GF-D8 (cell line): ENCODE measurements at regions not wholly inside any gene's neighbourhood (a gene's known extent, or its start where the extent isn't known, plus 50 kb on each side); places are given as distances from the start of the nearest gene placed in this dataset.
"Not testable (repeated sequence)": the region's sequence is repeated elsewhere in the genome, so short reads cannot be mapped to it uniquely, and the experiment has no call there.

ENCODE experiments used
- DNase-seq: peaks from one replicate; lab custom pipeline; 2025; lab: John Stamatoyannopoulos, UW

DNA sequence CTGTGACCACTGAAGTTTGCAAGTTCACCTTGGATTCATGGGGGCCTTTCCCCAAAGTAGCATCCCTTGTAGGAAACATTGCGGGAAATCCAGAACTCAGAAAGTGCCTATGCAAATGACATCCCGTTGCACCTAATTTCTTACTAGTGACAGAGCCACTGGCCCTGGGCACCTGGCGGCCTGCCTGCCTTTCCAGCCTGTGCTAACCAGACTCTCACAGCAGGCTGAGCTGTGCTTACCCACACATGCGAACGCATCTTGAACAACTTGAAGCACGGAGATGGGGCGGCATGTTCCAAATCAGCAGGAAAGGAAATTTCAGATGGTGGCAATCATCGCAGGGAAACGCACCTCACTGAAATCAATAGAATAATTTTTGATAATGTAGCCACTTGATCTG lies 405.8 kb downstream of the TMEM182 start:
- no peak for DNase-seq

DNA sequence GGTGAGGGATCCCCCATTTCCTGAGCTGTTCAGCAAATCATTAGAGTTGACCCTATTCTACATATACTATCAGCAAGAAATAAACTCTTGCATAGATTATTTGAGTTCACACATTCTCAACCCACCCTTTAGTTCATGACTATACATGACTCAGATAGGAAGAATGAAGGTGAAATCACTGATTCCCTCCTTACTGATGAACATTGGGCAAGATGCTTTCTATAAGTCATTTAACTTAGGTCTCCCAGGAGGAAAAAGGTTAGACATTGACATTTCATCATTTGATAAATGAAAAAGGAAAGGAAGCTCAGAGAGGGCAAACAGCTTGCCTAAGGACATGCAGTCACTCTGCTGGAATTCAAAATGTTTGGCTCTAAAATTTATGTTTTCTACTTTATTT lies 408.0 kb downstream of the TMEM182 start:
- DNase-seq = no peak

DNA sequence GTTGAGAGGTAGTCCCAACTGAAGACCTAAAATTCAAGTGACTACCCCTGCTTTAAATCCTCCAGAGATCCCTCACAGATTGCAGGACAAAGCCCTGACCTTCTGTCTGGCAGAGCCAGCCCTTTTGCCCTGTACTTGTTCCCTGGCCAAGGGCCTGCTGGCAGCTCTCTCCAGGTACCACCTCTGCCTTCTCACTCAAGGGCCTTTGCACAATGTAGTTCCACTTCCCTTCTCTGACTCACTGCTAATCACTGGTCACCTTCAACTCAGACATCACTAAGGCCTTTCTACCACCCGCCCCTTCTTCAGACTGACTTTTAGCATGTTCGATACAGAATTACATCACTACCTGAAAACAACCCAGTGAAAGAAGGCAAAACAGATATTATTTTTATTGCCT lies 411.0 kb downstream of the TMEM182 start:
- DNase-seq = no peak

DNA sequence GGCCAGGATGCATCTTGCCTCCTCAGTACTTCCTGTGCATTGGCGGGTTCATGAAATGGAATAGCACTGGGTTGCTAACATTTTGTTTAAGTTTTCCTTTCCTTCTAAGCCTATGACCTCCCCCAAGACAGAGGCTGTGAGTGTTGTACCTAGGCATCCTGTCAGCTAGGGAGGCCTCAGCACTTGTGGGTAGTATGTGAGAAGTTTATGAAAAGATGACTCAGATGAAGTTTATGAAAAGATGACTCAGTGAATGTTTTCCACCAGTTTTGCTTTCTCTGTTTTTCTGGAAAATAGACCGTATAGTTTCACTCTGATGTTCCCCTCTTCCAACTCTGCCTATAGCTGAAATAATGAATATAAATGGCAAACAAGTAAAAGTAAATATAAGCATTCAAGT lies 412.9 kb downstream of the TMEM182 start:
- no peak for DNase-seq

GRCh38 chr2:103176294-103176915 lies 414.6 kb downstream of the TMEM182 start:
- no peak for DNase-seq

DNA sequence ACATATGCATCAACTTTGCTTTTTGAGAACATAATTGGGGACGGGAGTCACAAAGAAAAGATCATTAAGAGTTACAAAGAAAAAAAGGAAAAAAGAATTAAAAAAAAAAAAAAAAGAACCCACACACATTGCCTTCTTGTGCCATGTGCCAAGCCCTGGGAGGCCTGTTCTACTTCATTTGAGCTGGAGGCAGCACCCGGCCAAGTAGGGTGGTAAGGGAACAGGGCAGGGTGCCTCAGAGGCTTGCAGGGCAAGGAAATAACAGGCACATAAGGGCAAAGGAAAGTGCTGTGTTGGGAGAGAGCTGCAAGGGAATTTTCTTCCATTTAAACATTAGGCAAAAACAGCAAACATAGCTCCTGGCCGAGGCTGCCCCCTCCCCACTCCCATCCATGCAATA lies 418.0 kb downstream of the TMEM182 start:
- no peak for DNase-seq

- DNase-seq = no peak
These were observed 421.2 kb downstream of the TMEM182 start for GRCh38 chr2:103183061-103183460.

DNA sequence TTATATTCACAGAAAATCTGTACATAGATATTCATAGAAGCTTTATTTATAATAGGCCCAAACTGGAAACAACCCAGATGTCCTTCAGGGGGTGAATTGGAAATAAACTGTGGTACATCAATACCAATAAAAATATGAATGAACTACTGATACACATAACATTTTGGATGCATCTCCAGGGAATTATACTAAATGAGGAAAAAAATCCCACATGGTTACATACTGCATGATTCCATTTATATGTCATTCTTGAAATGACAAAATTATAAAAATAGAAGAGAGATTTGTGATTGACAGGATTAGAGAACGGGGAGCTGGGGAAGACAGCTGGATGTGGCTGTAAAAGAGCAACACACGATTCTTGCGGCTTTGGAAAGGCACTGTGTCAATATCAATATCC lies 435.0 kb downstream of the TMEM182 start:
- no peak for DNase-seq

GRCh38 chr2:103200774-103201173 lies 438.9 kb downstream of the TMEM182 start:
- not testable (repeated sequence) for DNase-seq

DNA sequence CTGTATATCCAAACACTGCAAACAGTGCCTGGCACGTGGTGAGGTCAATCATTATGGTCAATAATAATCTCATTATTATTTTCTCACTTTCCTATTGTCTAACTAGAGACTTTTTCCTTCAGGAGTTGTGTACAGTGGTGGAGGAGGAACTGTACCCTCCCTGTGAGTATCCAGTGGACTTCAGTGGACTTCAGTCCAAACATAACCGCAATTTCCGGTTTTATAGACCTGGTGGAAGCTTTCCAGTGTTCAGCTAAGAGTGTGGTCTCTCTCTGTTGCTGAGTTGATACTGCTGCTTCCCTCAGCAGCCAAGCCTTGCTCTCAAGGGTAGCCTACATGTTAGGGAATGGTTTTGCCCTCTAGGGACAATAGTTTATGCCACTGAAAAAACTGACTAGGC lies 447.1 kb downstream of the TMEM182 start:
- no peak for DNase-seq

DNA sequence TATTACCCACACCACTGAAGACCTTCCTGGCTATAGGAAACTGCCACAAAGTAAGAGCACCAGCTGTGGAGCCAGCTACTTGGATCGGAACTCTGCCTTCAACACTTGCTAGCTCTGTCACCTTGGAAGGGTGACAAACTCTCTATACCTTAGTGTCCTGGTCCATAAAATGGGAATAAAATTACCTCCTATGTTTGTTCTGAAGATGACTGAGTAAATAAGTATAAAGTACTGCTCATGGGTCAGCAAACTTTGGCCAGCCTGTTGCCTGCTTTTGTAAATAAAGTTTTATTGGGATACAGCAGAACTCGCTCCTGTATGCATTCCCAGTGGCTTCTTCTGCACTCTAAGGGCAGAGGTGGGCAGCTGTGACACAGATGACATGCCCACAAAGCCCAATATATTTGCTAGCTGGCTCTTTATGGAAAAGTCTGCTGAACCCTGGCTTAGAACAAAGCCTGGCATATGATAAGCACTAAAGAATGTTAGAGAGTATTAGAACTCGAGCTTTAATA lies 451.3 kb downstream of the TMEM182 start:
- DNase-seq = no peak

- DNase-seq = no peak
These were observed 456.7 kb downstream of the TMEM182 start for GRCh38 chr2:103218516-103218915.

DNA sequence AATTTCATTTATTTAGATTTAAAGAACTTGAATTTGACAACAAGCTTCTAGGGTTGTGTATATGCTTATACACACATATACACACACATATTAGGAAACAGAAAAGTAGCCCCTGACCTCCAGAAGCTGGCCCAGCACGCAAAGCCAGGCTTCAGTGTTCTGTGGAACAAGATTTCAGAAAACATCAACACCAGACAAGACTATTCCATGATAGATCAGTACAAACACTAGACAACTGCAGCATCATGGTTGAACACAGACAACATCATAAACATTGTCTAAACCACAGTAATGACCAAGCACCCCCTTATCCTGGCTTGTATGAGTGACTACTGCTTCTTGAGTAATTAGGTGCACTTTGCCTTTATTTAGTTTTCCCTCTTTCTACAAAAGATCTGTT lies 457.6 kb downstream of the TMEM182 start:
- no peak for DNase-seq

GRCh38 chr2:103222969-103223368 lies 461.1 kb downstream of the TMEM182 start:
- DNase-seq = no peak

GRCh38 chr2:103230796-103231195 lies 469.0 kb downstream of the TMEM182 start:
- DNase-seq = no peak

- no peak for DNase-seq
These were observed 471.0 kb downstream of the TMEM182 start for GRCh38 chr2:103232865-103233264.

GRCh38 chr2:103233691-103234090 lies 471.9 kb downstream of the TMEM182 start:
- DNase-seq = no peak

GRCh38 chr2:103235283-103235682 lies 473.5 kb downstream of the TMEM182 start:
- no peak for DNase-seq

DNA sequence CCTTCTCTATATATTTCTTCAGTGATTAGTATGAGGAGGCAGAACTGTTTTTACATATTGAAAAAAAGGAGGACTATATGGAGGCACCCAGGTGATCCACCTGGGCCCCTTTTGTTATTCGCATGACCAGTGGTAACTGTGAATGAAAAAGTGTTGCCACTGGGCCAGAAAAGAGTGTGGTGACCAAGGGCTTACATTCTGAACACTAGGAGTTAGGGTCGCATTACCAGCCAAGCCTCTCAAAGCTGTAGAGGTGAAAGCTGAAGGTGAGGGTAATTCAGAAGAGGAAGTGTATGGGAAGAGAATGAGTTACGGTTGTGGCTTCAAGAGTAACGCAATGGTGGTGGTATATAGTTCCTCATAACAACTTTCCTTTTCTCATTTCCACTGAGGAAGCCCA lies 487.6 kb downstream of the TMEM182 start:
- DNase-seq = no peak

GRCh38 chr2:103252781-103253180 lies 490.9 kb downstream of the TMEM182 start:
- DNase-seq = no peak

- no peak for DNase-seq
These were observed 492.8 kb downstream of the TMEM182 start for GRCh38 chr2:103254611-103255010.

DNA sequence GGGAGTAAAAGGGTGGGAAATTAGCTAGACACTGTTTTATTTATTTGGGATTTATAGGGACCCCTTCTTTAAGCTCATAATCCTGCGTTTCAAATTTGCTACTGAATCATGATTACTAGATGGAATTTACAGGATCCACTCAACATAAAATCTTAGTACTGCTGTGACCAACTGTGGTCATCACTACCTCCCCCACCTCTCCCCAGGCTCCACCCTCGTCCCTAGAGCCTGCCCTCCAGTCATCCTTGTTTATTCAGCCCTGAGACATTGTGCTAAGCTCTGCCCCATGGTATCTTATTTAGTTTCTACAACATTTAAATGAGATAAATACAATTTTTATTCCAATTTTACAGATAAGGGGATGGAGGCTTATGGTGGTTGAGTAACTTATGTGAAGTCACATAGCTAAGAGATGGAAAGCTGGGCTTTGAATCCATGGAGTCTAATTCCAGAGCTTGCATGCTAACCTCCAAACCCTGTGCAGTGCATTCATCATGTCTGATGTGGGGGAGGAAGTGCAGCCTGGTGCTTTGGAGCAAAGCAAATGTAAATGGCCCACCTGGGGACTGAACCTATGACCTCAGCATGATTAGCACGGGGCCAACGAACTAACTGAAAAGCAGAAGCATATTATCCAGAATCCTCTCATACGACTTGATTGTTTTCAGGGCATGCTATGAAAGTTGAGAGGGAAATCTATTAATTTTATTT lies 502.4 kb downstream of the TMEM182 start:
- DNase-seq = no peak

- DNase-seq = no peak
These were observed 503.7 kb downstream of the TMEM182 start for GRCh38 chr2:103265521-103265920.
